Fibroblast of skin of left biceps (primary cell): ENCODE measurements at regions not wholly inside any gene's neighbourhood (a gene's known extent, or its start where the extent isn't known, plus 50 kb on each side); places are given as distances from the start of the nearest gene placed in this dataset.
"Not testable (repeated sequence)": the region's sequence is repeated elsewhere in the genome, so short reads cannot be mapped to it uniquely, and the experiment has no call there.

Source experiments
- DNase-seq, 2 experiments: peaks; one replicate each; pipeline ENCODE4 v3.0.0-alpha.2; 2013; ENCODE audit warnings: low read depth in 2 of 2

DNA sequence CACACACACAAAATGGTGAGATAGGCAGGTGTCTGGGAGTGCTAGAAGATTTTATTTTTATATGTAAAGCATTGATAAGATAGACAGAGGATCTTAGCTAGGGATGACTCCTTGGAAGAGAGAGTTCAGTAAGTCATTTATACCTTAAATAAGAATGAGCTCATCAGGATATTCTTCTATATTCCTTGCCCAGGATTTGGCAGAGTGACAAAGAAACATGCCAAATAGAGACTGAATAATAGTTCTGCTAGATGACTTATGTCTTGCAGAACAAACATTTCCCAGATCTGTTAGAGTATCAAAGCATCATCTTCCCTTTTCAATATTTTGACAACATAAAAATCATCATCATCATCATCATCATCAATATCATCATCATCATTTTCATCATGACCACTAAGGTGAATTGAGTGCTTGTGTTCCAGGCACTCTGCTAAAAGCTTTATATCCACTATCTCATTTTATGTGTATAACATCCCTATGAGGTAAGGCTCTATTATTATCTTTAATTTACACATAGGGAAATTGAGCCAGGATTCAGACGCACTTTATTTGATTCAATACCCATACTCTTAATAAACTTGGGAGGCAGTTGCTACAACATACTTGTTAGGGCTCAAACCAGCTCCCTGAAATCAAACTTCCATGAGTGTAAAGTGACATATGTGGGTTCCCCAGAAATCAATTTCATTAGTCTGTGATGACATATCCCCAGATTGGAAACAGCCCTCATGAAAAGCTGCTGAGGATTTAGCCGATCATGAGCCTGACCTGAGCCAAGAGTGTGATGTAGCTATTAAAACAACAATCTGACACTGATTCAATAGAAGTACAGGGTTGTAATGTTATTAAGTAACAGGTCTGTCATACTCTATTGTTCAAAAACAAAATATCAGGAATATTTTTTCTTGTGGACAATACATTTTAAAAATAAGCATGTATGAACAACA lies 176.3 kb upstream of the SEMA6A start:
- no peak for DNase-seq

- DNase-seq: no peak
Measured at GRCh38 chr5:116747881-116748280, 173.3 kb upstream of the SEMA6A start.

- DNase-seq: no peak
Measured at GRCh38 chr5:116746668-116747067, 172.0 kb upstream of the SEMA6A start.

DNA sequence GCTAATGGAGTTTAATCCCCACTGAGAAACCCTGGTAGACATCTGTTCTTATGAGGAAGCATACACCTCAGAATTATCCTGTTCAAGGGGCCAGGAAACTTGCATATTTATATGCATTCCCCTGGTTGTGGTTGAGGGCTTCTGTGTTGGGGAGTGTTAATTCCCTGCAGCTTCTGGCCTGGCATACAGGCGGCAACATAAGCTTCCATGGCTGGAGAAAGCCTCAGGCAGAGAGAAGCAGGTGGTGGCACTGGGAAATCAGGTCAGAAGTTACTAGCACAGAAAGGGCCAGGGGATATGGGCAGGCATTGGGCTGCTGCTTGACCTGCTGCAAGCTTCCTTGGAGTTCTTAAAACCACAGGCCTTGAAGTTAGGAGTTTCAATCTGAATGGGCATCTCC lies 166.1 kb upstream of the SEMA6A start:
- no peak for DNase-seq

DNA sequence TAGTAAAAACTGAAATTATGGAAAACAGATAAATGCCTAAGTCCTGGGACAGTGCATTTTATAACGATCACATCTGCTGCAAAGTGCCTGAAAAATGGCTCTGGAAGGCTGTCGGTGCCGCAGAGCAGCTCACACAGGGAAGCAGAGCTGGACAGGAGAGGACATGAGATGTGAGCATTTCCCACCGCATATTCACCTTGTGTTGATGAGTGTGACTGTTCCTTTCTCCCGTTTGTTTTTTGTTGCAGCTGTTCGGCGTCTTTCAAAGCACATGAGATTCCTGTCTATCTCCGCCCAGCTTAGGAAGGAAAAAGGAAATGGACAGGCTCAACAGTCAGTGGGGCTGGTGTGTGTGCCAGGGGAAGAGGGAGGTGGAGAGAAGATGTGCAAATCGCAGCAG lies 164.9 kb upstream of the SEMA6A start:
- no peak for DNase-seq

DNA sequence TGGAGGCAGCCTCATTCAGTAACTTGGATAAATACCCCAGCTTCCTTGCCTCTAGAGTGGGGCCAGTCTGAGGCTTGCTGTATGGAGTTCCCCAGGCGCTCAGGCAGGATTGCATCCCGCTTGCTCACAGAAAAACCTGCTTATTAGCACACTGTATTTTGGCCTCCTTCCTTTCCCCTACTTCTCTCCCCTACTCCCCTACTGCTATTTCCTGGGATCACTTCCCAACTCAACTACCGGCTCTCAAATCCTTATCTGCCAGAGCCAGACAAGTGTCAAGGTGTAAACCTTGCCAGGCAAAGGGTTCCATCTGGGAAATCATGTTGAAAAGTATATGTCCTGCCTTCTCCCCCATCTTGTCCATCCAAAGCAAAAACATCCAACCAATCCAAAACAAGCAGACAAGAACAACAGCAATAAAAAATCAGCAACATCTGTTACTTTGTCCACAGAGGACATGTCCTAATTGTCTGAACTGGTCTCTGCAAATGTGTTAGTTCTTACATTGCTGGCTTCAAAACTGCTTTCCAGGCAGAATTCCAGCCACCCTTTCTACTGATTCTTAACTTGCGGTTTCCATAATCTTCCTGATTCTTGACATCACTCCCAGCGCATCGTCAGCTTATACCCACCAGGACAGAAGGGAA lies 164.1 kb upstream of the SEMA6A start:
- no peak for DNase-seq

DNA sequence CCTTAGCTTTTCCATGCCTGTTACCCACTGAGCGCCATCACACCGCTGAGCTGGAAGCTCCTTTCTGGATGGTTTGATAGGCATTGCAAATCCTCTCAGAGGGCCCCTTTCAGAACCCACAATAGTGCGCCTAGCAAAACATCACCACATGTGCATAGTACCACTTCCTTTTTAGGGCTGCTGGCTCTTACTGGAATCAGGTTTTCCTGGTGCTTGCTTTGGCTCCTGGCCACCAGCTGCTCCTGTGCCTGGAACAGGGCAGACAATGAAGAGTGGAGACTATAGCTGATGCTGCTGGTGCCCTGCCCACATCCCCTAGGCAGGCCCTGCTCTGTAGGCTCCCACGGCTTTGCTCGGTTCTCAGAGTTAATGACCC lies 163.6 kb upstream of the SEMA6A start:
- no peak for DNase-seq

- DNase-seq: no peak
Measured at GRCh38 chr5:116736671-116737070, 162.0 kb upstream of the SEMA6A start.

DNA sequence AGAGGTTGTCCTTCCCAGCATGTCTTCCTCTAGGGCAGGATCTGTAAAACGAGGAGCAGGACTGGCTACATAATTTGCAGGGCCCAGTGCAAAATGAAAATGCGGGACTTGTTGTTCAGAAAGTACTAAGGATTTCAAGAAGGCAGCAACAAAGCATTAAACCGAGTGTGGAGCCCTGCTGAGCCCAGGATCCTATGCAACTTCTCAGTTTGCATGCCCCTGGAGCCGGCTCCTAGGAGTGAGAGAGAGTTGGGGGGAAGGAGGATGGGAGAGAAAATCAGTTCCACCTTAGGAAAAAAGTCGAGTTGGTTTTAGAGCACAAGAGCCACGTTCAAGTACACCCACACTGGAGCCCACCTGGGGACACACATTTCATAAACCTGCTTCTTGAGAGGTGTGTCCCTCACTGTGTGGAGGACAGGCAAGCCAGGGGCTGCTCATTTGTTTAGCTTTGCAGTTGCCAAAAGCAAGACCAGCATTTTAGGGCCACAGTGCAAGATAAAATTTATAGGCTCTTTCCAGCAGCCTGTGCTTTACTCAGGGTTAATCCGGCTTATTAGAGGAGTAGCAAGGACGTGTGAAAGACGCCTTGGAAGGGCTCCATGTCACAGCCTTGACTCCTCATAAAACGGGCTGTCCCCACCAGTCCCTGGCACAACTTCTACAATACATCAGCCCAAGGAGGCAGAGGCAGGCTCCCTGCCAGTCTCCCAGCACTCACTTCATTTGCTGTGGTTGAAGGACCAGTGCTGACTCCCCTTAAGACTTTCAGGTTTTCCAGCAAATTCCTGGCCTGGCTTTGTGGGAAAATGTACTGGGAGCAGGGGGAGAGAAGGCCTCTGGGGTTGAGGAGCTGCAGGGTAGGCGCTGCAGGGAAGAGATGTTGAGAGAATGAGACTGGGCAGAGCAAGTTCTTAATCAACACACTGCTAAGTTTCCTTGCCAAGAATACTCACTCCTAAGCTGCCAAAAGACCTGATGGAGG lies 159.7 kb upstream of the SEMA6A start:
- DNase-seq: no peak

GRCh38 chr5:116732591-116732990 lies 158.0 kb upstream of the SEMA6A start:
- no peak for DNase-seq

DNA sequence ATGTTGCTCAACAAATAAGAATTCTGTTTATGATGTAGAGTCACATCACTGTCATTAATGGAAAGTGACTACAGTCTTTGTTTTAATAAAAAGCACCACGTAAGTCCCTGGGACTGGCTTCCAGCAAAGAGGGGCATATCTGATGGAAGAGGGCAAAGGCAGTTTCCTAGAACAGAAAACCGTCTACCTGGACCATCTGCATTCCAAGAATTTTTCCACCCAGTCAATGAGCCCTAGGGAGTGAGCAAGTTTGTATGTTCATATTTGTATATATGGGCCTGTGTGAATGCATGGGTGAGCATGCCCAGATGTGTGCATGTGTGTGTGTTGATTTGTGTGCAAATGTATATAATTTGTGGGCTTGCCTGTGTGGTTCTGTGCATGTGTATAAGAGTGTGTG lies 156.8 kb upstream of the SEMA6A start:
- DNase-seq: no peak

GRCh38 chr5:116730706-116731105 lies 156.1 kb upstream of the SEMA6A start:
- no peak for DNase-seq

GRCh38 chr5:116730185-116730584 lies 155.6 kb upstream of the SEMA6A start:
- no peak for DNase-seq

GRCh38 chr5:116727248-116727647 lies 152.6 kb upstream of the SEMA6A start:
- DNase-seq: no peak

DNA sequence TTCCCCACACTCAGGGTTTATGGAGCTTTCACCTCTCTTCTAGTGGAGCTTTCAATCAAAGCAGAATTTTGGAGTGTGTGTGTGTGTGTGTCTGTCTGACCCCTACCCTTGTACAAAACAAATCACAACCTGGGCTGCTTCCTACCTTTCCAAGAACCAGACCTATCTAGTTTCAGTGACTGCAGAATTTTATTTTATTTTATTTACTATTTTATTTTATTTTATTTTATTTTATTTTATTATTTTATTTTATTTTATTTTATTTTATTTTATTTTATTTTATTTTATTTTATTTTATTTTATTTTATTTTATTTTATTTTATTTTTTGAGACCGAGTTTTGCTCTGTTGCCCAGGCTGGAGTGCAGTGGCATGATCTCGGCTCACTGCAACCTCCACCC lies 151.6 kb upstream of the SEMA6A start:
- not testable (repeated sequence) for DNase-seq

GRCh38 chr5:116724971-116725370 lies 150.3 kb upstream of the SEMA6A start:
- DNase-seq: no peak

DNA sequence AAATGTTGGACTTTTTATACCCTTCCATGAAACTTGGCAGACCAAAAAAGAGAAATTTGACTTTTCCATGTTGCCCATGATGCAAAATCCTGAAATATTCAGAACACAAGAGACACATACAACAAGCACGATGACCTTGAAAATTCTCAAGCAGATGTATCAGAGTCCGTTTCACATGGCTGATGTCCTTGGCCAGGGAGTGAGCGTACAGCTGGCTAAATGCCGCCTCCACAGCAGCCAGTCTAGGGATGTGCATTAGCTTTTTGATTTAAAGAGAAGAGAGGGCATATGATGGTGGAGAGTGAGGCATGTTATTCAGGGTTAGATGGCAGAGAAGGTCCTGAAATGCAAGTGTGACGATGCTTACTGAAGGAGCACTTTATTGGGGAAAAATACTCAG lies 148.0 kb upstream of the SEMA6A start:
- no peak for DNase-seq

GRCh38 chr5:116719106-116719505 lies 144.5 kb upstream of the SEMA6A start:
- DNase-seq: no peak

DNA sequence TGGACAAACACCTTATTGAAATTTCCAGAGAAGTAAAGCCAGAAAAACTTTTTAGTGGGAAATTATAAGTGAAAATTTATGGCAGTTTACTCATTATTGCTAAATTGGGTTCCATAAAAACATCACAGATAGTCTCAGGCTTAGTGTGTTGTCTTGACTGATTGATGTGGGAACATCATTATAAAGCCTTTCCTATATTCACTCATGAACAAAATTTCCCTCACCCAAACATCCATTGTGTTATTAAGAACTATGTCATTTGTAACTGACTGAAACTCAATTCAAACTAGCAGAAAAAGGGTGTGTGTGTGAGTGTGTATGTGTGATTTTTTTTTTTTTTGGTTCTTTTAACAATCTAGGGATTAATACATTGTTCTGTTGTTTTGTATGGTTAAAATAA lies 143.7 kb upstream of the SEMA6A start:
- DNase-seq: no peak

DNA sequence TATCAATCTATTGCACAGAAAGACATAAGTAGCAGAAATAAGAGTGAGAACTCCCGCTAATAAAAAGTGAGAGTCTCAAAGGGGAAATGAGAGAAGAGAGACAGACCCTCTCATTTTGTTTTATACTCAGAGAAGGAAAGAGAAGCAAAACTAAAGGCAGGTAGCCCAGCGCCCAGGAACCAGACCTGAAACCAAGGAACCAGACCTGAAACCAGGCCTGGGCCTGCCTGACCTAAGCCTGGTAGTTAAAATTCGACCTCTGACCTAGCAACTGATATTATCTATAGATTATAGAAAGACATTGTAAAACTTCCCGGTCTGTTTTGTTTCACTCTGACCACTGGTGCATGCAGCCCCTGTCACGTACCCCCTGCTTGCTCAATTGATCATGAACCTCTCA lies 134.5 kb upstream of the SEMA6A start:
- DNase-seq: no peak

DNA sequence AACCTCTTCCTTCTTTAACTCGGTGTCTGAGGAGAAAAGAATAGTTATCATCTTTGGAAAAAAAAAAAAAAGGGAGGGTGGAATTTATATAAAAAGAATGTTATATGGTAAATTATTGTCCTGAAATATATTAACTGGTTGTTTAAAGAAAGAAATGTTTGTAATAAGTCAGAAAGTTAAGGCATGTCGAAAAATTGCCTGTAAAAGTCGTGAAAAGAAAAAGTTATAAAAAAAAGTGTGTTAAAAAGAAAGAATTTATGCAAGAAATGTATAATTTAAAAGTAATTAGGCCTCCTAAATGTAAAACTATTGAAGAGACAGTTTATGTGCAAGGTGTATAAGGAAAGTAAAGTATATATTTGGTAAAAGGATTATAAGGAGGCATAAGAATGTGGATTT lies 130.5 kb upstream of the SEMA6A start:
- not testable (repeated sequence) for DNase-seq

GRCh38 chr5:116703941-116704340 lies 129.3 kb upstream of the SEMA6A start:
- no peak for DNase-seq
